ENCODE measurements at regions not wholly inside any gene's neighbourhood (a gene's known extent, or its start where the extent isn't known, plus 50 kb on each side); places are given as distances from the start of the nearest gene placed in this dataset.

DNA sequence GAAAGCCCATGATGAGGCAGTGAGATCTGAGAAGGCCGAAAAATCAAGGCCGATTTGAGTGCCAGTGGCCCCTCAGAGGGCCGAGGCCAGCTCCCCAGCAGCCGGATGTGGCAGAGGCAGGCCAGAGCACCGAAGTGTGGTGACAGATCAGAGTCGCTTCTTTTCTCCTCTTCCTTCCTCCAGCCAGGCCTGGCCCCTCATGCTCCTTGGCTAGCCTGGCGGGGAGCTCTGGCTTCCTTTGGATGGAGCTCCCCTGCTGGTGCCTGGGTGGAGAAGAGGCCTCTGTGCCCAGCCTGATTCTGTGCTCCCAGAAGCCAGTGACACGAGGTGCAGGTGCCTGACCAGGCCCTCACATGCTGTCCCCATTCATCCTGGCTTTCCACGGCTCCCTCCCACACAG, 127.2 kb upstream of the PABPC4L start:
- TF ChIP-seq, protein P1, sequence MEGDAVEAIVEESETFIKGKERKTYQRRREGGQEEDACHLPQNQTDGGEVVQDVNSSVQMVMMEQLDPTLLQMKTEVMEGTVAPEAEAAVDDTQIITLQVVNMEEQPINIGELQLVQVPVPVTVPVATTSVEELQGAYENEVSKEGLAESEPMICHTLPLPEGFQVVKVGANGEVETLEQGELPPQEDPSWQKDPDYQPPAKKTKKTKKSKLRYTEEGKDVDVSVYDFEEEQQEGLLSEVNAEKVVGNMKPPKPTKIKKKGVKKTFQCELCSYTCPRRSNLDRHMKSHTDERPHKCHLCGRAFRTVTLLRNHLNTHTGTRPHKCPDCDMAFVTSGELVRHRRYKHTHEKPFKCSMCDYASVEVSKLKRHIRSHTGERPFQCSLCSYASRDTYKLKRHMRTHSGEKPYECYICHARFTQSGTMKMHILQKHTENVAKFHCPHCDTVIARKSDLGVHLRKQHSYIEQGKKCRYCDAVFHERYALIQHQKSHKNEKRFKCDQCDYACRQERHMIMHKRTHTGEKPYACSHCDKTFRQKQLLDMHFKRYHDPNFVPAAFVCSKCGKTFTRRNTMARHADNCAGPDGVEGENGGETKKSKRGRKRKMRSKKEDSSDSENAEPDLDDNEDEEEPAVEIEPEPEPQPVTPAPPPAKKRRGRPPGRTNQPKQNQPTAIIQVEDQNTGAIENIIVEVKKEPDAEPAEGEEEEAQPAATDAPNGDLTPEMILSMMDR (conservative IDR thresholded peaks at IDR 0.05): no peak
- no peak for TF ChIP-seq EZH2 (IDR thresholded peaks at IDR 0.05; ENCODE audit: low read depth)
